ENCODE measurements at regions not wholly inside any gene's neighbourhood (a gene's known extent, or its start where the extent isn't known, plus 50 kb on each side); places are given as distances from the start of the nearest gene placed in this dataset.

DNA sequence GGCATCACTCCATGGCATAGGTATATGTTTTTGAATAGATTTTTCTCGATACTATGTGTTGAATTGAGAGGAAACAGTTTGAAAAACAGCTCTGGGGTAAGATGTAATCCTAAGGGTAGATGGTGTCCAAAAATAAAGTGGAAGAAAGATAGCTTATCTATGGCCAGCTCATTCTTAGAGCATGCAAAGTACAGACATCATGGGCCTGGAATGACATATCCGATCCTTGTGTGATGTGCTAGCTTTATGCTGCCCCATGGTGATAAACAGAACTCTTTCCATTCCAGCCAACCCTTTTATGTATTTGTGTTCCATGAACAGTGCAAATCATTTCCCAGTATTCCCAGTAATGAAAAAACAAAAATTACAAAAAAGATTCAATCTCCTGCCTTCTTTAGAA, 390.2 kb upstream of the NXPH2 start:
- H3K27ac ChIP-seq: no peak overlapping the region
- TF ChIP-seq CTCF (conservative IDR thresholded peaks at IDR 0.05) (no peak), ZFX (IDR thresholded peaks at IDR 0.05) (no peak)

DNA sequence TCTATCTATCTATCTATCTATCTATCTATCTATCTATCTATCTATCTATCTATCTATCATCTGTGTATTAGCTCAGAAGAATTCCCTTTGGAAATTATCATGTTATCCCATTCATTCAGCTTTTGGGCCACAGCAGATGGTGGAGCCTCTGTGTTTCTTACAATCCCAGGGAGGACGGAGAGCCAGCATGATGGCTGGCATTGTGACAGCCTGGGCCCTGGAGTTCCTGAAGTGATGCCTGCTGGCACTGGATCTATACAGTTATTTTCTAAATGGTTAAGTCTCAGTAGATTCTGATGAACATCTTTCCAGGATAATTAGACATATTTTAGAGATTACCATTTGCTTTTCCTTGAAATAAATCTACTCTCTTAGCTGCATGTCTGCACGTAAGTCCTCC, 385.4 kb upstream of the NXPH2 start:
- TF ChIP-seq CTCF (conservative IDR thresholded peaks at IDR 0.05) (no peak), ZFX (IDR thresholded peaks at IDR 0.05) (no peak)
- H3K27ac ChIP-seq: no peak overlapping the region

- TF ChIP-seq ZFX (IDR thresholded peaks at IDR 0.05) (no peak), CTCF (conservative IDR thresholded peaks at IDR 0.05) (no peak)
Measured at GRCh38 chr2:139165041-139165440, 384.9 kb upstream of the NXPH2 start.

GRCh38 chr2:139162957-139163356, 382.8 kb upstream of the NXPH2 start:
- no peak for TF ChIP-seq ZFX (IDR thresholded peaks at IDR 0.05)
- no peak for TF ChIP-seq CTCF (conservative IDR thresholded peaks at IDR 0.05)
- H3K27ac ChIP-seq: no peak overlapping the region

More at GRCh38 chr2:139165041-139165440, 384.9 kb upstream of the NXPH2 start:
- no peak overlapping the region for H3K27ac ChIP-seq

DNA sequence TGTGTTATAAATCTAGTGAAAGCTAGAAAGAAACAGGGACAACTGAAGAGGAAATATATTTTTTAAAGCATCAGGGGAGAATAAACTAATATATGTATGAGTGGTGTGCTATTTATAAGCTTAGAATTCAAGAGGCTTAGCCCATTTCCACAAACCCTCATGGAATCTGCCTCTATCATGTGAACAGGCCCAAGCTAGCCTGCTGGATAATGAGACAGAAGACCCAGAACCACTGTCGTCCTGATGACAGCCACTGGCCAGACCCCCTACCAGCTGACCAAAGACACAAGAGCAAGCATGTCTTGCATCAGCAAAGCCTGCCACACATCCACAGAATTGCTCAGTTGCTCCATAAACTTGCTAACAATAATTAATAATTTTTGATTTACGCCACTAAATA, 382.3 kb upstream of the NXPH2 start:
- no peak for TF ChIP-seq ZFX (IDR thresholded peaks at IDR 0.05)
- no peak overlapping the region for H3K27ac ChIP-seq

GRCh38 chr2:139160836-139161235, 380.6 kb upstream of the NXPH2 start:
- no peak for TF ChIP-seq CTCF (conservative IDR thresholded peaks at IDR 0.05)
- no peak for TF ChIP-seq ZFX (IDR thresholded peaks at IDR 0.05)
- no peak overlapping the region for H3K27ac ChIP-seq

- H3K27ac ChIP-seq: no peak overlapping the region
- TF ChIP-seq ZFX (IDR thresholded peaks at IDR 0.05) (no peak), CTCF (conservative IDR thresholded peaks at IDR 0.05) (no peak)
Measured at GRCh38 chr2:139159177-139159576, 379.0 kb upstream of the NXPH2 start.

DNA sequence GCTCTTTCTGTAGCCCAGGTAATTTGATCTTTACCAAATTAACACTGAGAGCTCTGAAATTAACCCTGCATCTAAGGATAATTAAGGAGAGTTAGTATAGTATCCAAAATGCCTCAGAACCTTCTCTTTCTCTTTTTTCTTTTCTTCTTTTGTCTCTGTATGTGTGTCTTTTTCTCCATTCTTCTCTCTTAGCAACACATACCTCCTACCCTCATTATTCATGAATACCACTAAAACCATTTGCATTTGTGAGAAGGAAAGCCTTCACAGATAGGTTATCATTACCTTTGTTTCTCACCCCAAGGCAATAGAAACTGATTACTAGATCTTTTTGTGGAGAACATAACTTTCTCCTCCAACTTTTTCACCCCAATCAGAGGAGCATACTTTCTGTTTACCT, 376.5 kb upstream of the NXPH2 start:
- TF ChIP-seq ZFX (IDR thresholded peaks at IDR 0.05): no peak
- TF ChIP-seq CTCF (conservative IDR thresholded peaks at IDR 0.05): no peak

More for the DNA sequence above, 376.5 kb upstream of the NXPH2 start:
- no peak overlapping the region for H3K27ac ChIP-seq
